DND-41 (cell line): ENCODE measurements at regions not wholly inside any gene's neighbourhood (a gene's known extent, or its start where the extent isn't known, plus 50 kb on each side); places are given as distances from the start of the nearest gene placed in this dataset.

Experiments used
- EZH2 ChIP-seq: IDR thresholded peaks from 3 replicates; pipeline ENCODE4 v1.6.1; 2012; ENCODE audit warnings: borderline replicate concordance, low read depth, mild to moderate bottlenecking, moderate library complexity, low read length, inconsistent platforms; ENCODE audit not compliant: severe bottlenecking
- TF ChIP-seq, protein P1 (sequence below): IDR thresholded peaks from 2 replicates; pipeline ENCODE4 v1.5.1; 2012; ENCODE audit warnings: borderline replicate concordance, low read length, moderate library complexity, mild to moderate bottlenecking; ENCODE audit not compliant: poor library complexity, severe bottlenecking; ENCODE audit errors: extremely low read depth

DNA sequence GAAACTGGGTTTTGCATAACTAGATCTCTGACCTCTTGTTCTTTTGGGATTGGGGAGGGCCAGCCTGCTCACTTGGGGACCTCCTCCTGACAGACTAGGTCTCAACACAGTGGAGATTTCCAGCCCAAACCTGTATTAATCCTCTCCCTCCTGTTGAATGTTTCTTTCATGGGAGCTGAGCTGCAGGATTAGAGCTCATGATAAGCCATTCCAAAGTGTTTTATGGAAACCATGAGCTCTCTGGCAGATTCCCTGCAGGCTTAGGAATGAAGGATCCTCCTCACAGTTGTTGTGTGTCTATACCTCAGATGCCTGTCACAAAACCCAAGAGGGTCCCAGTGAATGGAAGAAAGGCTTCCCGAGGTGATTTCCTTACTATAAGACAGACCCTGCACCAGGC lies 248.4 kb upstream of the B3GAT1 start:
- TF ChIP-seq, protein P1, sequence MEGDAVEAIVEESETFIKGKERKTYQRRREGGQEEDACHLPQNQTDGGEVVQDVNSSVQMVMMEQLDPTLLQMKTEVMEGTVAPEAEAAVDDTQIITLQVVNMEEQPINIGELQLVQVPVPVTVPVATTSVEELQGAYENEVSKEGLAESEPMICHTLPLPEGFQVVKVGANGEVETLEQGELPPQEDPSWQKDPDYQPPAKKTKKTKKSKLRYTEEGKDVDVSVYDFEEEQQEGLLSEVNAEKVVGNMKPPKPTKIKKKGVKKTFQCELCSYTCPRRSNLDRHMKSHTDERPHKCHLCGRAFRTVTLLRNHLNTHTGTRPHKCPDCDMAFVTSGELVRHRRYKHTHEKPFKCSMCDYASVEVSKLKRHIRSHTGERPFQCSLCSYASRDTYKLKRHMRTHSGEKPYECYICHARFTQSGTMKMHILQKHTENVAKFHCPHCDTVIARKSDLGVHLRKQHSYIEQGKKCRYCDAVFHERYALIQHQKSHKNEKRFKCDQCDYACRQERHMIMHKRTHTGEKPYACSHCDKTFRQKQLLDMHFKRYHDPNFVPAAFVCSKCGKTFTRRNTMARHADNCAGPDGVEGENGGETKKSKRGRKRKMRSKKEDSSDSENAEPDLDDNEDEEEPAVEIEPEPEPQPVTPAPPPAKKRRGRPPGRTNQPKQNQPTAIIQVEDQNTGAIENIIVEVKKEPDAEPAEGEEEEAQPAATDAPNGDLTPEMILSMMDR, result no peak
- TF ChIP-seq EZH2, result no peak
